Trophoblast cell (in vitro differentiated cells and primary cell): ENCODE measurements at regions not wholly inside any gene's neighbourhood (a gene's known extent, or its start where the extent isn't known, plus 50 kb on each side); places are given as distances from the start of the nearest gene placed in this dataset.

Experiments
- DNase-seq, 2 donors: peaks; one replicate each; pipeline ENCODE4 v3.0.0-alpha.2; 2016
- H2AFZ ChIP-seq: 2 replicates; pipeline ENCODE4 v1.6.1; 2013; ENCODE audit warnings: low read length, moderate library complexity, mild to moderate bottlenecking; ENCODE audit not compliant: insufficient read depth, poor library complexity
- H2AK5ac ChIP-seq: 2 replicates; pipeline ENCODE4 v1.6.1; 2013; ENCODE audit warnings: mild to moderate bottlenecking, low read length
- H2BK120ac ChIP-seq: 2 replicates; pipeline ENCODE4 v1.6.1; 2013; ENCODE audit warnings: low read length, mild to moderate bottlenecking, moderate library complexity; ENCODE audit not compliant: insufficient read depth, poor library complexity
- H2BK12ac ChIP-seq: 2 replicates; pipeline ENCODE4 v1.6.1; 2013; ENCODE audit warnings: mild to moderate bottlenecking, low read length, moderate library complexity
- H2BK5ac ChIP-seq: 2 replicates; pipeline ENCODE4 v1.6.1; 2013; ENCODE audit warnings: low read length, low read depth, moderate library complexity, mild to moderate bottlenecking; ENCODE audit not compliant: poor library complexity
- H3K14ac ChIP-seq: 2 replicates; pipeline ENCODE4 v1.6.1; 2013; ENCODE audit warnings: mild to moderate bottlenecking, low read length
- H3K18ac ChIP-seq: 2 replicates; pipeline ENCODE4 v1.6.1; 2013; ENCODE audit warnings: mild to moderate bottlenecking, low read length
- H3K23ac ChIP-seq: 2 replicates; pipeline ENCODE4 v1.6.1; 2013; ENCODE audit warnings: low read length
- H3K27ac ChIP-seq: 2 replicates; pipeline ENCODE4 v1.5.1; 2013; ENCODE audit warnings: low read depth, mild to moderate bottlenecking, inconsistent platforms, low read length, moderate library complexity
- H3K27me3 ChIP-seq: 2 replicates; pipeline ENCODE4 v1.6.1; 2013; ENCODE audit warnings: inconsistent platforms, mild to moderate bottlenecking, low read length, moderate library complexity; ENCODE audit not compliant: insufficient read depth
- H3K36me3 ChIP-seq, 2 experiments: 1 replicate in 1 of 2; 2 replicates in 1 of 2; pipeline ENCODE4 v1.6.1; 2013; ENCODE audit warnings: low read length in 2 of 2, mild to moderate bottlenecking in 2 of 2, moderate library complexity in 1 of 2; ENCODE audit not compliant: insufficient read depth in 2 of 2, control insufficient read depth in 1 of 2
- H3K4ac ChIP-seq: 2 replicates; pipeline ENCODE4 v1.6.1; 2013; ENCODE audit warnings: low read depth, mild to moderate bottlenecking, low read length, moderate library complexity
- H3K4me1 ChIP-seq, 2 experiments: 1 replicate in 1 of 2; 2 replicates in 1 of 2; pipeline ENCODE4 v1.6.1; 2013; ENCODE audit warnings: low read length in 2 of 2, mild to moderate bottlenecking in 2 of 2, moderate library complexity in 1 of 2; ENCODE audit not compliant: insufficient read depth in 2 of 2, control insufficient read depth in 1 of 2
- H3K4me2 ChIP-seq: 2 replicates; pipeline ENCODE4 v1.6.1; 2013; ENCODE audit warnings: inconsistent platforms, mild to moderate bottlenecking, low read length, moderate library complexity
- H3K4me3 ChIP-seq: 2 replicates; pipeline ENCODE4 v1.5.1; 2013; ENCODE audit warnings: mild to moderate bottlenecking, low read depth, low read length, inconsistent platforms
- H3K79me1 ChIP-seq: one replicate; pipeline ENCODE4 v1.6.1; 2013; ENCODE audit warnings: low read length
- H3K79me2 ChIP-seq: 2 replicates; pipeline ENCODE4 v1.6.1; 2013; ENCODE audit warnings: low read length, mild to moderate bottlenecking; ENCODE audit not compliant: control insufficient read depth, insufficient read depth, poor library complexity
- H3K9ac ChIP-seq: 2 replicates; pipeline ENCODE4 v1.6.1; 2013; ENCODE audit warnings: mild to moderate bottlenecking, low read length
- H3K9me3 ChIP-seq: 2 replicates; pipeline ENCODE4 v1.6.1; 2013; ENCODE audit warnings: low read depth, mild to moderate bottlenecking, control low read depth, inconsistent platforms, low read length; ENCODE audit not compliant: insufficient read depth
- H4K12ac ChIP-seq: 2 replicates; pipeline ENCODE4 v1.6.1; 2013; ENCODE audit warnings: low read depth, mild to moderate bottlenecking, low read length, moderate library complexity
- H4K8ac ChIP-seq: 2 replicates; pipeline ENCODE4 v1.6.1; 2013; ENCODE audit warnings: low read depth, mild to moderate bottlenecking, low read length, moderate library complexity
- H4K91ac ChIP-seq: one replicate; pipeline ENCODE4 v1.6.1; 2013; ENCODE audit warnings: low read depth, mild to moderate bottlenecking, low read length, moderate library complexity
- WGBS: extraction: QIAGEN DNeasy Blood & Tissue Kit; methylation state at CpG from one replicate; pipeline ENCODE4 v1.1.7; 2013; ENCODE audit warnings: missing lambda C conversion rate; ENCODE audit not compliant: insufficient read length, insufficient coverage; ENCODE audit errors: extremely low coverage; 5-methylcytosine and 5-hydroxymethylcytosine counted together

DNA sequence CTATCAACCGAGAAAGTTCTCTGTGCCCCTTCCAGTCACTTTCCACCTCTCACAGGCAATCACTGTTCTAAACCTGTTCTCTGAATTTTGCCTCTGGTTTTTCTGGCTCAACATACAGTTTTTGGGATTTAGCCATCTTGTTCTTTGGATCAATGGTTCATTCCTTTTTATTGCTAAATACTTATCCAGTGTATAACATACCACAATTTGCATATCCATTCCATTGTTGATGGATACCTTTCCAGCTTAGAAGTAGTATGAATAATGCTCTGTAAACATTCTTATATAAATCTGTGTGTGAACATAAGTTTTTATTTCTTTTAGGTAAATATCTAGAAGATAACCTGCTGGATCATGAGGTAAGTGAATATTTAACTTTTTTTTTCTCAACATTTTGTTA, 87.8 kb upstream of the FNDC3B start:
- no peak for DNase-seq
- Histone ChIP-seq H4K91ac (no peak overlapping the region), H2BK5ac (no peak overlapping the region), H3K79me2 (no peaks in the 10 kb centered on the region), H3K4me3 (no peak overlapping the region), H3K27me3 (no peaks in the 10 kb centered on the region), H2AK5ac (no peak overlapping the region), H3K18ac (no peak overlapping the region), H3K36me3 (no peaks in the 10 kb centered on the region), H2AFZ (no peak overlapping the region), H3K4ac (no peak overlapping the region), H3K4me2 (no peak overlapping the region), H3K27ac (no peak overlapping the region), H3K9ac (no peak overlapping the region), H3K79me1 (no peaks in the 10 kb centered on the region), H2BK120ac (no peak overlapping the region), H3K14ac (no peak overlapping the region), H3K23ac (no peak overlapping the region), H4K12ac (no peak overlapping the region), H4K8ac (no peak overlapping the region), H3K4me1 (no peaks in the 10 kb centered on the region), H3K9me3 (no peaks in the 10 kb centered on the region), H2BK12ac (no peak overlapping the region)
- no CpG with 5 or more reads among the region's 1 CpG for WGBS

DNA sequence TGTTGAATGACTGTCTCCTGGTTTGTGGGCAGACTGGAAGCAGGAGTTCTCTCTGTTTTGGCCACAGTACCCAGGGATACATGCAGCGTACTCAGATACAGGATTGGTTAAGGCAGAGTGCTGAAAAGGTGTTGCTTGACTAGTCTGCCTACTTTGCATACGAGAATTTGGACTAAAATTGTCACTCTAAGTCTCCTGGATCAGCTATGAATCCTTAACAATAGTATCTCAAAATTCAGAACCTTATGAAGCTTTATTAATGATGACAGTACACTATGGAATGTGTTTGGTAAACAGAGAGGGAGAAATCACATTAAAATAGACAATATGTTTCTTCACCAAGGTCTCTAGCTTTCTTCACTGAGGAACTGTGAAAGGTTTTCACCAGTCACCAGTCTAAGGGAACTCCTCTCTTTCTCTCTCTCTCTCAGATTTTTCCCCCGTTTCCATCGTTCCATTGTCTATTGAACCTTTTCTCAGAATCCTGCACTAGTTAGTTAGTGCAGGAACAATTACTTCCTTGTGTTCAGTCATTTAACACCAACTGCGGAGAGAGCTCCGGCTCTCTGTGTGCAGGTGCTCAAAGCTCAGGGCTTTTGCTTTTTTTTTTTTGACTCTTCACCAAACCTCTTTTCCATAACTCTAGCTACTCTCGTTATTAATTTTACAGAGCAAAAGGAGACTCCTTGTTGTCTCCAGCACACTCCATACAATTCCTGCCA, 85.9 kb upstream of the FNDC3B start:
- Histone ChIP-seq H3K79me1 (no peaks in the 10 kb centered on the region), H3K27ac (no peak overlapping the region), H3K4me1 (no peaks in the 10 kb centered on the region), H3K4me2 (no peak overlapping the region), H3K4me3 (no peak overlapping the region), H3K79me2 (no peaks in the 10 kb centered on the region), H3K4ac (no peak overlapping the region), H3K9me3 (no peaks in the 10 kb centered on the region), H3K27me3 (no peaks in the 10 kb centered on the region), H3K23ac (no peak overlapping the region), H4K91ac (no peak overlapping the region), H4K8ac (no peak overlapping the region), H2AFZ (no peak overlapping the region), H3K9ac (no peak overlapping the region), H2BK12ac (no peak overlapping the region), H3K18ac (no peak overlapping the region), H3K14ac (no peak overlapping the region), H2BK120ac (no peak overlapping the region), H2AK5ac (no peak overlapping the region), H3K36me3 (no peaks in the 10 kb centered on the region), H4K12ac (no peak overlapping the region), H2BK5ac (no peak overlapping the region)
- no peak for DNase-seq
- no CpG with 5 or more reads among the region's 7 CpGs for WGBS

DNA sequence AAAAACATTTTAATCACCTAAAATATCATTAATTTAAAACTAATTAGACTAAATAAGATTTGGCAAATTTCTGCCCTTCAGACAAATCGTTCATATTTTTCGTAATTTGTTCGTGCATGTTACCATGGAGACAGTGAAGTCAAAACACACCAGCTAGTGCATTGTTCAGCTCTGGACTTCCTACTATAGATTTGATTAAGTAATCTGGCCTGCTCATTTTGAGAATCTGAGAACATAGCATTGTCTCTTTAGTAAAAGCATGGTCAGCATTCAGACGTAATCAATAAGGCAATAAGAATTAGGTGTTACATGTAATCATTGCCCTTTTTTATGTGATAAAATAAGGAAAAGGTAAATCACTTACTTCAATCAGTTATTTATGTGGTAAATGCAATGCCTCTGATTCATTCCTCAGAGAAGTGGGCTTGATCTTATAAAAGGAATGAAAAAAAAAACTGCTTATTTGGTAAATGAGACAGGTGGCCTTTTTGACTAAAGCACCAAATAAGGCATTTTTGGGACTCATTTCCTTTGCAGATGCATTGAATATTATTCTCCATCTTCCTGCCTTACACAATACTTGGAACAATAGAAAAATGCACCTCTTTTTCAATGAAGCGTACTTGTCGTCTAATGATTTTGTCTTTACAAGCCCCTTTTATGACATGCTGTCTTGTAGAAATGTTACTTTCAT, 84.5 kb upstream of the FNDC3B start:
- H3K4me2 ChIP-seq = no peak overlapping the region
- no peak overlapping the region for H2BK120ac ChIP-seq
- no peak overlapping the region for H3K4ac ChIP-seq
- H2AK5ac ChIP-seq = no peak overlapping the region
- H3K27ac ChIP-seq = no peak overlapping the region
- H4K12ac ChIP-seq = no peak overlapping the region
- WGBS = no CpG with 5 or more reads among the region's 6 CpGs
- no peaks in the 10 kb centered on the region for H3K36me3 ChIP-seq
- no peaks in the 10 kb centered on the region for H3K27me3 ChIP-seq
- H3K79me1 ChIP-seq = no peaks in the 10 kb centered on the region
- no peaks in the 10 kb centered on the region for H3K4me1 ChIP-seq
- no peak overlapping the region for H2BK12ac ChIP-seq
- H2BK5ac ChIP-seq = no peak overlapping the region
- H3K79me2 ChIP-seq = no peaks in the 10 kb centered on the region
- no peak overlapping the region for H3K4me3 ChIP-seq
- H4K8ac ChIP-seq = no peak overlapping the region
- no peak overlapping the region for H4K91ac ChIP-seq
- H3K23ac ChIP-seq = no peak overlapping the region
- no peak overlapping the region for H3K18ac ChIP-seq
- no peak for DNase-seq
- no peak overlapping the region for H3K14ac ChIP-seq
- H3K9ac ChIP-seq = no peak overlapping the region
- no peak overlapping the region for H2AFZ ChIP-seq
- no peaks in the 10 kb centered on the region for H3K9me3 ChIP-seq

- no peak for DNase-seq
- H3K79me1 ChIP-seq = no peaks in the 10 kb centered on the region
- H3K27me3 ChIP-seq = no peaks in the 10 kb centered on the region
Observed at GRCh38 chr3:171955598-171955997, 83.8 kb upstream of the FNDC3B start.

More at GRCh38 chr3:171955598-171955997, 83.8 kb upstream of the FNDC3B start:
- Histone ChIP-seq H3K4me1 (no peaks in the 10 kb centered on the region), H2BK5ac (no peak overlapping the region), H2BK12ac (no peak overlapping the region), H3K4me3 (no peak overlapping the region), H3K36me3 (no peaks in the 10 kb centered on the region), H3K79me2 (no peaks in the 10 kb centered on the region), H3K23ac (no peak overlapping the region), H4K91ac (no peak overlapping the region), H2BK120ac (no peak overlapping the region), H3K9ac (no peak overlapping the region), H4K8ac (no peak overlapping the region), H3K4me2 (no peak overlapping the region), H3K14ac (no peak overlapping the region), H3K18ac (no peak overlapping the region), H3K9me3 (no peaks in the 10 kb centered on the region), H4K12ac (no peak overlapping the region), H2AK5ac (no peak overlapping the region), H3K27ac (no peak overlapping the region), H3K4ac (no peak overlapping the region), H2AFZ (no peak overlapping the region)
- no CpG with 5 or more reads among the region's 3 CpGs for WGBS
